ENCODE measurements at regions not wholly inside any gene's neighbourhood (a gene's known extent, or its start where the extent isn't known, plus 50 kb on each side); places are given as distances from the start of the nearest gene placed in this dataset.

DNA sequence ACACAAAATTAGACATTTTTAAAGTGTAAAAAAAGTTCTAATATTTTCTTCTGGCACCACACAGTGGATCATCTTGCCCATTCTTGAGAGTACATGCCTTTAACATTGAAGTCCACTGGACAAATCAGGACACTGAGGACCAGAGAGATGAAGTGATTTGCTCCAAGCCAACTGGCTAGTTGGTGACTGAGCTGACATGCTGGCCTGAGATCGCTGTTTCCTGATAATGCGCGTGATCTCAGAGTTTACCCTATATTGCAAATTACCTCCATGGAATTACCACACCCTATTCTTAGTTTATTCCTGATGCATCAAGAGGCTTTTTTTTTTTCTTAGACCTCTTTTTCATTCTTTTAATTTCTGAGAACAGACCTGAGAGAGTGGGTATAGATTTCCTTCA, 432.8 kb downstream of the CD83 start:
- TF ChIP-seq POLR2AphosphoS5 (IDR thresholded peaks at IDR 0.05; ENCODE audit: low read depth, low read length) (no peak), SIN3A (IDR thresholded peaks at IDR 0.05; ENCODE audit: borderline replicate concordance, insufficient read depth, low read length) (no peak), FOXP2 (optimal IDR thresholded peaks at IDR 0.05; ENCODE audit: borderline replicate concordance, extremely low read depth, extremely low read length, insufficient read depth) (no peak)

DNA sequence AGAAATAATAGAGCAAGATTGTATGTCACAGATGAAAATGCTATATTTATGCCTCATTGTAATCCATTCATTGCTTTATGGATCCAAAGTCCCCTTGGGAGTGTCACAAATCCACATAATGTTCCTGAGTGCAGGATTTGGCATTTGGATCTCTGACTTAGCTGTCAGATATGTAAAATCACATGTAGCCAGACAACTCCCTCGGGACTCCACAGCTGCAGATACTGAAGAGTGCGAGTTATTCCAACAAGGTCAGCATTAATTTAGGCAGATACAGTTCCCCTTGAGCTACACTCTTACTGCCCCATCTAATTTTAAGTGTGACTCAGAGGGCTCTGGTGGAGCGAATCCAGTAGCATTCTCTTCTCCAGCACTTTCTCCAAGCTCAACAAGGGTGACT, 433.2 kb downstream of the CD83 start:
- TF ChIP-seq SIN3A (IDR thresholded peaks at IDR 0.05; ENCODE audit: borderline replicate concordance, insufficient read depth, low read length), result no peak
- no peak for TF ChIP-seq TAF1 (IDR thresholded peaks at IDR 0.05; ENCODE audit: borderline replicate concordance, insufficient read depth, low read length)
- TF ChIP-seq, protein P1, sequence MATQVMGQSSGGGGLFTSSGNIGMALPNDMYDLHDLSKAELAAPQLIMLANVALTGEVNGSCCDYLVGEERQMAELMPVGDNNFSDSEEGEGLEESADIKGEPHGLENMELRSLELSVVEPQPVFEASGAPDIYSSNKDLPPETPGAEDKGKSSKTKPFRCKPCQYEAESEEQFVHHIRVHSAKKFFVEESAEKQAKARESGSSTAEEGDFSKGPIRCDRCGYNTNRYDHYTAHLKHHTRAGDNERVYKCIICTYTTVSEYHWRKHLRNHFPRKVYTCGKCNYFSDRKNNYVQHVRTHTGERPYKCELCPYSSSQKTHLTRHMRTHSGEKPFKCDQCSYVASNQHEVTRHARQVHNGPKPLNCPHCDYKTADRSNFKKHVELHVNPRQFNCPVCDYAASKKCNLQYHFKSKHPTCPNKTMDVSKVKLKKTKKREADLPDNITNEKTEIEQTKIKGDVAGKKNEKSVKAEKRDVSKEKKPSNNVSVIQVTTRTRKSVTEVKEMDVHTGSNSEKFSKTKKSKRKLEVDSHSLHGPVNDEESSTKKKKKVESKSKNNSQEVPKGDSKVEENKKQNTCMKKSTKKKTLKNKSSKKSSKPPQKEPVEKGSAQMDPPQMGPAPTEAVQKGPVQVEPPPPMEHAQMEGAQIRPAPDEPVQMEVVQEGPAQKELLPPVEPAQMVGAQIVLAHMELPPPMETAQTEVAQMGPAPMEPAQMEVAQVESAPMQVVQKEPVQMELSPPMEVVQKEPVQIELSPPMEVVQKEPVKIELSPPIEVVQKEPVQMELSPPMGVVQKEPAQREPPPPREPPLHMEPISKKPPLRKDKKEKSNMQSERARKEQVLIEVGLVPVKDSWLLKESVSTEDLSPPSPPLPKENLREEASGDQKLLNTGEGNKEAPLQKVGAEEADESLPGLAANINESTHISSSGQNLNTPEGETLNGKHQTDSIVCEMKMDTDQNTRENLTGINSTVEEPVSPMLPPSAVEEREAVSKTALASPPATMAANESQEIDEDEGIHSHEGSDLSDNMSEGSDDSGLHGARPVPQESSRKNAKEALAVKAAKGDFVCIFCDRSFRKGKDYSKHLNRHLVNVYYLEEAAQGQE (IDR thresholded peaks at IDR 0.05; ENCODE audit: insufficient read depth in 1 of 2, low read depth in 2 of 2, low read length in 2 of 2), result no peak
- TF ChIP-seq POLR2AphosphoS5 (IDR thresholded peaks at IDR 0.05; ENCODE audit: low read depth, low read length), result no peak
- no peak for TF ChIP-seq FOXP2 (optimal IDR thresholded peaks at IDR 0.05; ENCODE audit: borderline replicate concordance, extremely low read depth, extremely low read length, insufficient read depth)

DNA sequence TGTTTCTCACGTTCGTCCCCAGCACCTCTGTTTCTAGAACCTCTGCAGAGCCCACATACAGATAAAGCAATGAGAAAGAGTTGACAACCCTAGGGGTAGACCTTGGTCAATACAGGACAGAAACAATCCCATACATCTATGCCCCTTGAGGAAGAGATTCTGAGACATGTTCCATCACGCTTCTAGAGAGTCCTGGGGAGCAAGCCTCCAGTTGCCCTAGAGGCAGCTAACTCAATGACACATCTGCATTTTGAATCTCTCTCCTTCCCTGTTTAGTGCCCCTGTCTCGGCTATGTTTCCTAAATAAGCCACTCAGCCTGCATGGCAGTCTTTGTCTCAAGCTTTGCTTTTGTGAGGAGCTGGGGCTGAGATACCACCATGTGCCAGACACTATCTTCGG, 435.3 kb downstream of the CD83 start:
- TF ChIP-seq SIN3A (IDR thresholded peaks at IDR 0.05; ENCODE audit: borderline replicate concordance, insufficient read depth, low read length) (no peak), TAF1 (IDR thresholded peaks at IDR 0.05; ENCODE audit: borderline replicate concordance, insufficient read depth, low read length) (no peak)

DNA sequence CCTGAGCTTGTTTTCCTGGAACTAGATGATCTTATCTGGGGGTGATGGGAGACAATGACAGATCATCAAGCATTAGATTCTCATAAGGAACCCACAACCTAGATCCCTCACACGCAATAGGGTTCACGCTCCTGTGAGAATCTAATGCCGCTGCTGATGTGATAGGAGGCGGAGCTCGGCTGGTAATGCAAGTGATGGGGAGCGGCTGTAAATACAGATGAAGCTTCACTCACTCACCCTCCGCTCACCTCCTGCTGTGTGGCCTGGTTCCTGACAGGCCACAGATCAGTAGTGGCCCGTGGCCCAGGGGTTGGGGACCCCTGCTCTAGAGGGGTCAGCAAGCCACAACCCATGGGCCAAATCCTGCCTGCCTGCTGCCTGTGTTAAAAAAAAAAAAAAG, 435.9 kb downstream of the CD83 start:
- TF ChIP-seq POLR2AphosphoS5 (IDR thresholded peaks at IDR 0.05; ENCODE audit: low read depth, low read length) (no peak), SIN3A (IDR thresholded peaks at IDR 0.05; ENCODE audit: borderline replicate concordance, insufficient read depth, low read length) (no peak), TAF1 (IDR thresholded peaks at IDR 0.05; ENCODE audit: borderline replicate concordance, insufficient read depth, low read length) (no peak), FOXP2 (optimal IDR thresholded peaks at IDR 0.05; ENCODE audit: borderline replicate concordance, extremely low read depth, extremely low read length, insufficient read depth) (no peak)

DNA sequence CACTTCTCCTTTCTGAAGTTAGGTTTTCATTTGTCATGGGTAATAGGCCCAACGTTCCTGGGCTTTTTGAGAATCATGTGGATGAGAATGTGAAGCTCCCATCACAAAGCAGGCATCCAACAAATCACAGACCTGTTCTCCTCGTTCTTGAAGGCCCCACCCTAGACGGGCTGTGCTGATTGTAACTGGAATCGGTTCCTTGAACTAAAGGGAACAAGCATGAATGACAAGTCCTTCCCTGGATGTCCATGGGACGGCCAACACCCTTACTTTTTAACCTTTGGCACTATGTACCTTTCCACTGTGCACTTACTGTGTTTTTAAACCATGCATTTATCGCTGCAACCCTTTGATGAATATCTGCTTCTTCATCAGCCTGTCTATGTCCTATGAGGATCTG, 438.2 kb downstream of the CD83 start:
- TF ChIP-seq FOXP2 (optimal IDR thresholded peaks at IDR 0.05; ENCODE audit: borderline replicate concordance, extremely low read depth, extremely low read length, insufficient read depth), result no peak
- TF ChIP-seq SIN3A (IDR thresholded peaks at IDR 0.05; ENCODE audit: borderline replicate concordance, insufficient read depth, low read length), result no peak
- TF ChIP-seq TAF1 (IDR thresholded peaks at IDR 0.05; ENCODE audit: borderline replicate concordance, insufficient read depth, low read length), result no peak
- TF ChIP-seq POLR2AphosphoS5 (IDR thresholded peaks at IDR 0.05; ENCODE audit: low read depth, low read length), result no peak
- TF ChIP-seq, protein P1 (IDR thresholded peaks at IDR 0.05; ENCODE audit: insufficient read depth in 1 of 2, low read depth in 2 of 2, low read length in 2 of 2), result no peak

DNA sequence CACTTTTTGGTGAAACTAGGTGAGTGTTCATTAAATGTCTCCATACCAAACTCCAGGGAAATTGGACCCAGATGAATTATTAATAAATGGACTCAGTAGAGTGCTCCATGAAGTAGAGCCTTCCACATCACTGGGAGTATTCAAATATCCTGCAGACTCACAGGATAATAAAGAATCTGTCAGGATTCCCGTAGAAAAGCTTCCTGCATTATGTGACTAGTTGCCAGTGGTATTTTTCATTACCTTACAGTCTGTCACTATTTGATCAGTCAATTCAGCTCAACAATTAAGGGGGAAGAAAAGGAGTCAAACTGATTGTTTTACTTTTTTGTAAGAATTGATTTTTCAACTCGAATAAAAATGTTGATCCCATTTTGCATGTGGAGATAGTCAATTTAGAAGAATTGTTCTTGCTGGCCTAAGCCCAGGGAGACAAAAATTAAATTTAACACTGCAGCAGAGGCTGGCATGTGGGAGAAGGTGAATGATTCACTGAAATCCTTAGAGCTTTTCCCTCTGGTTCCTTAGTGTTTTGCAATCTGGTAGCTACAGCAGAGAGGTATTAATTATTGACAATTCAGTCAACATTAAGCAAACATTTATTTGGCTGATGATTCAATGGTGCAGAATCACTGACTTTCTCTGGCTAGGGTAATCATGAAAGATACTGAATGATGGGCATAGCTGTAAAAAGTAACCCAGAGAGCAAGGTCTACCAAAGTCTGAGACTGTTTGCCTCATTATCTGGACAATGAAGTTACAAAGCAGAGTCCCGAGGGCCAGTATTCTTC, 442.4 kb downstream of the CD83 start:
- TF ChIP-seq POLR2AphosphoS5 (IDR thresholded peaks at IDR 0.05; ENCODE audit: low read depth, low read length), result no peak
- no peak for TF ChIP-seq SIN3A (IDR thresholded peaks at IDR 0.05; ENCODE audit: borderline replicate concordance, insufficient read depth, low read length)
- no peak for TF ChIP-seq FOXP2 (optimal IDR thresholded peaks at IDR 0.05; ENCODE audit: borderline replicate concordance, extremely low read depth, extremely low read length, insufficient read depth)
- TF ChIP-seq, protein P1 (IDR thresholded peaks at IDR 0.05; ENCODE audit: insufficient read depth in 1 of 2, low read depth in 2 of 2, low read length in 2 of 2), result no peak
- TF ChIP-seq TAF1 (IDR thresholded peaks at IDR 0.05; ENCODE audit: borderline replicate concordance, insufficient read depth, low read length), result no peak
